Uterus (tissue), 2 donors: ENCODE measurements at regions not wholly inside any gene's neighbourhood (a gene's known extent, or its start where the extent isn't known, plus 50 kb on each side); places are given as distances from the start of the nearest gene placed in this dataset.

Source experiments
- CTCF ChIP-seq, 4 experiments: fragments of 200-600 bp in 2 of 4; fragments of 450-650 bp in 2 of 4; sonication (generic) in 2 of 4; IDR thresholded peaks; one replicate each; pipeline ENCODE4 v1.5.1; 2016 to 2019; ENCODE audit warnings: antibody characterized with exemption in 4 of 4, mild to moderate bottlenecking in 2 of 4, moderate library complexity in 1 of 4
- POLR2A ChIP-seq, 2 donors: fragments of 450-650 bp; IDR thresholded peaks; one replicate each; pipeline ENCODE4 v1.6.1; 2016; ENCODE audit warnings: antibody characterized with exemption in 2 of 2, mild to moderate bottlenecking in 1 of 2, moderate library complexity in 1 of 2

GRCh38 chr4:108398836-108399235, 221.5 kb upstream of the RPL34 start:
- no peak for TF ChIP-seq POLR2A (IDR thresholded peaks at IDR 0.05)
- TF ChIP-seq CTCF (IDR thresholded peaks at IDR 0.05): no peak
